GM12872 (cell line): ENCODE measurements at regions not wholly inside any gene's neighbourhood (a gene's known extent, or its start where the extent isn't known, plus 50 kb on each side); places are given as distances from the start of the nearest gene placed in this dataset.

ENCODE experiments used
- CTCF ChIP-seq: IDR thresholded peaks from 3 replicates; pipeline ENCODE4 v1.5.1; 2011; ENCODE audit warnings: low read depth, mild to moderate bottlenecking, low read length, moderate library complexity; ENCODE audit not compliant: insufficient read depth

GRCh38 chr17:14843086-14843795, 421.9 kb downstream of the PMP22 start:
- TF ChIP-seq CTCF, result no peak

DNA sequence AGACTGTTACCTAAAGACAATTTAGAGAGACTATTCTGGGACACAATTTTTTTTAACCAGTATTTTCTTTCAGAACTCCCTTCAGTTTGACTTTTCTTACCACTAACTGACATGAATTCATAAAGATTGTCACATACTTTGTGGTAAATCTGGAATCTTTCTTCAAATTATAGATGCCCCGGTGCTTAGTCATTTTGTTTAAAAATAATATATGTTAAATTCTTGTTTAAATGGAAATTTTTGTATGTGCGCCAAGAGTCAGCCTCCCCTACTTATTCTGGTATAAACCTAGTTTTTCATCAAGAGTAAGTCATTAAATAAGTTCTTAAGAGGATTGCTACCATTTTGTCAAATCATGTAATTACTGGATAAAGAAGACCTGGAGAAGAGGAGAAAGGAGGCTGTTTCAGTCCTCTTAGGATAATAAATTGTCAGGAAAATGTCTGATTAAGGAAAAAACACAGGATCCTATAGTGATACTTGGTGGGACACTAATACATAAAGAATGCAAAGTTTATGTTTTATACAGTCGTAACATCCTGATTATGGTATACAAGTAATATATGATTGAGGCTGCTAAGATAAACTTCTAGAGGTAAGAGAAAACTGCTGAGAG, 424.4 kb downstream of the PMP22 start:
- TF ChIP-seq CTCF, result no peak

DNA sequence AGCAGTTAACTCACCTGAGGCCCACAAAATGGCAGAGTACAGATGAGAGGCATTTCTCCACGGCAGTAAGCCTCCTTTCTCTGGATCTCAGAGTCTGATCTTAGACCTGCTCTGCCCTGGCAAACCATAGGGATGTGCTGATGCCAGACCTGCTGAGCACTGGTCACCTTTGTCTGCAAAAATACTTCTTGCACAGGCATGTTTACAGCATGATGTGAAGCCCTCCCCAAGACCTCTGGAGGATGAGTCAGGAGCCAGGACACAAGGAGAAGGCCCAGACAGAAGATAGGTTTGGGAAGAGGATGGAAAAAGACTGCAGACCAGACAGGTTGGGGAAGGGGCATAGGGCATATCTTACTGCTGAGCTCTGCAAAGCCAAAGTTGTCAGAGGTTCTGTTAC, 426.6 kb downstream of the PMP22 start:
- no peak for TF ChIP-seq CTCF

DNA sequence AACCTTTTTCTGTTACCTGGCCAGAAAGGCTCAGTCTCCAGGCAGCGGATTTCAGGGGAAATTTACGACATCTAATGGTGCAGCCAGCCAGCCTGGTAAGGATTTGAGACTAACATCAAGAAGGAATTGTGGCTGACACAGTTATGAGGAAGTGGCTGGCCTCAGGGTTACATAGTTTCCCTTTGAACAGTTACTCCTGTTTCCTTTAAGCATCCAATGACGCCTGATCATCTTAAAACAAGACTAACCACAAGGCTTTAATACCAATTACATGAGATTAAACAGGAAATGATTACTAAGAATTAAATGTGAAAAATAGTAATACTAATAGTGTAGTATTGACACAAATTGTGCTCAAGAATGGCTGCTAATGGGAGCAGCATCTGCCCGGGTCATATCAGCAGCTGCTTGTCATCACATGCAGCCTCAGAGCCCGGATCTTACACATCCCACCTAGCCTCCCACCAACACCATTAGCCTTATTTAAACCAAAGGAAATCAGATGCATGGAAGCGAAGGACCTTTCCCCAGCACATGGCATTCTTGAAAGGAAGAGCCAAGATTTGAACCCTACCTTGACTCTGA, 431.8 kb downstream of the PMP22 start:
- TF ChIP-seq CTCF, result no peak

- TF ChIP-seq CTCF, result no peak
These were observed 433.6 kb downstream of the PMP22 start for GRCh38 chr17:14831491-14831890.

- TF ChIP-seq CTCF, result no peak
These were observed 437.7 kb downstream of the PMP22 start for GRCh38 chr17:14827396-14827919.

GRCh38 chr17:14826358-14826757, 438.8 kb downstream of the PMP22 start:
- TF ChIP-seq CTCF, result no peak
